ENCODE measurements at regions not wholly inside any gene's neighbourhood (a gene's known extent, or its start where the extent isn't known, plus 50 kb on each side); places are given as distances from the start of the nearest gene placed in this dataset.

GRCh38 chr10:89830624-89831023 lies 129.2 kb downstream of the KIF20B start:
- no peak for TF ChIP-seq EZH2 (IDR thresholded peaks at IDR 0.05; ENCODE audit: borderline replicate concordance, insufficient read depth, low read depth, low read length, poor library complexity, severe bottlenecking)
- TF ChIP-seq CTCF (IDR thresholded peaks at IDR 0.05): no peak

All from B cell (primary cell).